ENCODE measurements at regions not wholly inside any gene's neighbourhood (a gene's known extent, or its start where the extent isn't known, plus 50 kb on each side); places are given as distances from the start of the nearest gene placed in this dataset.
A peak's percentile ranks its signal among the peaks of the same experiment; 100 is the strongest.

GRCh38 chr2:216789081-216789480, 70.8 kb downstream of the TNP1 start:
- no peaks in the 10 kb centered on the region for H3F3A ChIP-seq (replicated peaks; ENCODE audit: low read depth)
- no peaks in the 10 kb centered on the region for H3K27me3 Mint-ChIP-seq (ENCODE audit: insufficient read depth, low read depth, poor library complexity)
- no peak overlapping the region for H3K4me3 ChIP-seq
- peak overlapping the region; percentile 72; the same call in 1 of the 2 replicates for H2AFZ ChIP-seq
- no peaks in the 10 kb centered on the region for H3K36me3 Mint-ChIP-seq (ENCODE audit: low read depth)
- H3K27me3 ChIP-seq (ENCODE audit: insufficient read depth): no peaks in the 10 kb centered on the region
- 0 out of 2 replicates have a peak, but pooled peaks cover 4% of the 10 kb centered on the region for H3K9me2 ChIP-seq (ENCODE audit: insufficient read depth)
- H3K27ac Mint-ChIP-seq: no peak overlapping the region
- H3K27ac ChIP-seq (ENCODE audit: low read depth): no peak overlapping the region
- H3K9me3 Mint-ChIP-seq: no peaks in the 10 kb centered on the region
- no peaks in the 10 kb centered on the region for H3K79me2 ChIP-seq (replicated peaks; ENCODE audit: insufficient read depth)
- H3K4me2 ChIP-seq: no peak overlapping the region
- H4K20me1 ChIP-seq (replicated peaks; ENCODE audit: insufficient read depth): no peaks in the 10 kb centered on the region
- H3K36me3 ChIP-seq (ENCODE audit: insufficient read depth): no peaks in the 10 kb centered on the region
- TF ChIP-seq REST (IDR thresholded peaks at IDR 0.05; ENCODE audit: unreplicated experiment): no peak
- TF ChIP-seq EZH2 (IDR thresholded peaks at IDR 0.05; ENCODE audit: low read depth, unreplicated experiment): no peak
- no peak for TF ChIP-seq POLR2AphosphoS5 (IDR thresholded peaks at IDR 0.05; ENCODE audit: low read depth)
- no peak for TF ChIP-seq CTCF (conservative IDR thresholded peaks at IDR 0.05; ENCODE audit: low read depth in 2 of 2)
- TF ChIP-seq STAT1 (IDR thresholded peaks at IDR 0.05; ENCODE audit: unreplicated experiment): no peak
- no peak for TF ChIP-seq ZNF462 (CRISPR knock-in tag; IDR thresholded peaks at IDR 0.05)
- no peak for TF ChIP-seq NANOG (IDR thresholded peaks at IDR 0.05; ENCODE audit: borderline replicate concordance)
- TF ChIP-seq EZH2phosphoT487 (IDR thresholded peaks at IDR 0.05; ENCODE audit: unreplicated experiment): no peak
- no peak for TF ChIP-seq ZNF331 (CRISPR knock-in tag; IDR thresholded peaks at IDR 0.05; ENCODE audit: low read depth)
- no peak for TF ChIP-seq ZNF114 (CRISPR knock-in tag; IDR thresholded peaks at IDR 0.05)
- no peak for TF ChIP-seq JUNB (IDR thresholded peaks at IDR 0.05; ENCODE audit: unreplicated experiment)
- ATAC-seq (no peak), DNase-seq (ENCODE audit: low spot score) (no peak)
- peaks cover 14% of the 10 kb centered on the region for H3K4me1 ChIP-seq (ENCODE audit: insufficient read depth)
- H3K4me3 Mint-ChIP-seq: no peak overlapping the region
- H3K4me1 Mint-ChIP-seq: peaks cover 15% of the 10 kb centered on the region

Data from GM23338 (cell line).